GM21576 (cell line): ENCODE measurements at regions not wholly inside any gene's neighbourhood (a gene's known extent, or its start where the extent isn't known, plus 50 kb on each side); places are given as distances from the start of the nearest gene placed in this dataset.

ENCODE experiments used
- ATAC-seq: cut with Tn5 transposase; IDR thresholded peaks from one replicate; pipeline ENCODE4 v1.9.1; 2021; ENCODE audit warnings: mild to moderate bottlenecking, moderate library complexity; ENCODE audit not compliant: unreplicated experiment

GRCh38 chr1:238596703-238597102 is 706.0 kb upstream of the ZP4 start:
- ATAC-seq = no peak

- no peak for ATAC-seq
Observed at GRCh38 chr1:238592621-238593020, 701.9 kb upstream of the ZP4 start.

- ATAC-seq = no peak
Observed at GRCh38 chr1:238589843-238590435, 699.2 kb upstream of the ZP4 start.

GRCh38 chr1:238582816-238583215 is 692.1 kb upstream of the ZP4 start:
- ATAC-seq = no peak

- no peak for ATAC-seq
Observed at GRCh38 chr1:238581332-238581731, 690.6 kb upstream of the ZP4 start.

- no peak for ATAC-seq
Observed at GRCh38 chr1:238568735-238569134, 678.0 kb upstream of the ZP4 start.

- ATAC-seq = no peak
Observed at GRCh38 chr1:238562341-238562740, 671.6 kb upstream of the ZP4 start.

GRCh38 chr1:238558746-238559145 is 668.0 kb upstream of the ZP4 start:
- no peak for ATAC-seq

- no peak for ATAC-seq
Observed at GRCh38 chr1:238558156-238558555, 667.4 kb upstream of the ZP4 start.

GRCh38 chr1:238552271-238552670 is 661.5 kb upstream of the ZP4 start:
- ATAC-seq = no peak

- ATAC-seq = no peak
Observed at GRCh38 chr1:238549137-238549536, 658.4 kb upstream of the ZP4 start.

- no peak for ATAC-seq
Observed at GRCh38 chr1:238546118-238546517, 655.4 kb upstream of the ZP4 start.

- ATAC-seq = no peak
Observed at GRCh38 chr1:238537641-238538040, 646.9 kb upstream of the ZP4 start.

- ATAC-seq = no peak
Observed at GRCh38 chr1:238530209-238530851, 639.6 kb upstream of the ZP4 start.

- ATAC-seq = no peak
Observed at GRCh38 chr1:238517711-238518110, 627.0 kb upstream of the ZP4 start.

GRCh38 chr1:238501290-238501689 is 610.6 kb upstream of the ZP4 start:
- ATAC-seq = no peak

- ATAC-seq = no peak
Observed at GRCh38 chr1:238499021-238499420, 608.3 kb upstream of the ZP4 start.

- ATAC-seq = no peak
Observed at GRCh38 chr1:238492271-238492670, 601.5 kb upstream of the ZP4 start.

GRCh38 chr1:238491265-238491664 is 600.5 kb upstream of the ZP4 start:
- ATAC-seq = no peak

- no peak for ATAC-seq
Observed at GRCh38 chr1:238489006-238489405, 598.3 kb upstream of the ZP4 start.

- no peak for ATAC-seq
Observed at GRCh38 chr1:238488401-238488800, 597.7 kb upstream of the ZP4 start.

- ATAC-seq = no peak
Observed at GRCh38 chr1:238487931-238488330, 597.2 kb upstream of the ZP4 start.

- no peak for ATAC-seq
Observed at GRCh38 chr1:238485912-238486209, 595.1 kb upstream of the ZP4 start.
